Duodenal mucosa (tissue), 2 donors: ENCODE measurements at regions not wholly inside any gene's neighbourhood (a gene's known extent, or its start where the extent isn't known, plus 50 kb on each side); places are given as distances from the start of the nearest gene placed in this dataset.

ENCODE experiments used
- H3K27ac ChIP-seq: one replicate; pipeline ENCODE4 v1.7.0; 2013; ENCODE audit warnings: low read depth, low read length
- H3K27me3 ChIP-seq, 2 donors: one replicate each; pipeline ENCODE4 v1.7.0; 2013; ENCODE audit warnings: low read length in 2 of 2, control low read depth in 1 of 2; ENCODE audit not compliant: insufficient read depth in 2 of 2, control insufficient read depth in 1 of 2
- H3K36me3 ChIP-seq, 2 donors: one replicate each; pipeline ENCODE4 v1.7.0; 2013; ENCODE audit warnings: low read length in 2 of 2, control low read depth in 1 of 2; ENCODE audit not compliant: insufficient read depth in 2 of 2, control insufficient read depth in 1 of 2
- H3K4me1 ChIP-seq, 2 donors: one replicate each; pipeline ENCODE4 v1.7.0; 2013; ENCODE audit warnings: low read length in 2 of 2, control low read depth in 1 of 2; ENCODE audit not compliant: insufficient read depth in 2 of 2, control insufficient read depth in 1 of 2
- H3K4me3 ChIP-seq, 2 donors: one replicate each; pipeline ENCODE4 v1.7.0; 2013; ENCODE audit warnings: low read length in 2 of 2, low read depth in 1 of 2
- H3K9ac ChIP-seq, 2 donors: one replicate each; pipeline ENCODE4 v1.7.0; 2013; ENCODE audit warnings: low read length in 2 of 2, low read depth in 1 of 2
- H3K9me3 ChIP-seq, 2 donors: one replicate each; pipeline ENCODE4 v1.7.0; 2013; ENCODE audit warnings: low read length in 2 of 2, control low read depth in 1 of 2; ENCODE audit not compliant: control insufficient read depth in 1 of 2

GRCh38 chr14:61125867-61126572 lies 145.0 kb downstream of the SLC38A6 start:
- Histone ChIP-seq H3K4me3 (no peak overlapping the region), H3K27ac (no peak overlapping the region), H3K27me3 (peaks cover 0 to 7% of the 10 kb centered on the region in 2 donors), H3K36me3 (no peaks in the 10 kb centered on the region), H3K9me3 (peaks cover 0 to 3% of the 10 kb centered on the region in 2 donors), H3K4me1 (peaks cover 4 to 6% of the 10 kb centered on the region in 2 donors), H3K9ac (no peak overlapping the region)

DNA sequence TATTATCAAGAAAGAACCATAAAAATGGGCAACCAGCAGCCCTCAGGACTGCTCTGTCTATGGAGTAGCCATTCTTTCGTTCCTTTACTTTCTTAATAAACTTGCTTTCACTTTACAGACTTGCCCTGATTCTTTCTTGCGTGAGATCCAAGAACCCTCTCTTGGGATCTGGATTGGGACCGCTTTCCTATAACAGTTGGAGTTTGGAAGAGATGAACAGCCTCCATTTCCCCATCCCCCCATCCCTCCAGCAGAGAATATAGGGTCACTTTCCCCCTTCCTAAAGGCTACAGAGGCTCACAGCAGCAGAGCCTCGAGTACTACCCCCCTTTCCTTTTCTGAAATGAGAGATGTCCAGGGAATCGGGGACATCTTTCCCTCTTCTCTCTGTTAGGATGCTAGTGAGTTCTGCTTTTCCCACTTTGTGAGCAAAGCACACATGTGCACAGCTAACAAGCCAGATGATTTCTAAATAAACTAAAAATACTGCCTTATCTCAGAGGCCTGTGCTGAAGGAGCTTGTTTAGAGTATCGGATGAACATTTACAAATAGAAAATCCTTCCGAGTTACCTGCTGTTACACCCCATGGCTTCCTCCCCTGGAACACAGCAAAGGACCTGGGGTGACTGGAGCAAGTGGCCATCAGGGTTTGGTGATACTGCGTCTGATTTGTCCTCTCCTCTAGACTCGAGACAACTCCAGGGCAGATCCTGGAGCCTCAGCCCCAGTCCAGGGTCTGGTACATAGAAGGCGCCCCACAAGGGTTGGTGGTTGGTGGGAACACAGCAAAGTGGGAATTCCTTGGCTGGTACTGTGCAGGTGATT lies 144.2 kb downstream of the SLC38A6 start:
- no peak overlapping the region for H3K4me3 ChIP-seq
- H3K27me3 ChIP-seq, result peaks cover 0 to 7% of the 10 kb centered on the region in 2 donors
- H3K9ac ChIP-seq, result no peak overlapping the region
- H3K27ac ChIP-seq, result no peak overlapping the region
- peaks cover 4 to 6% of the 10 kb centered on the region in 2 donors for H3K4me1 ChIP-seq
- no peaks in the 10 kb centered on the region for H3K36me3 ChIP-seq
- H3K9me3 ChIP-seq, result peaks cover 0 to 7% of the 10 kb centered on the region in 2 donors

- Histone ChIP-seq H3K36me3 (no peaks in the 10 kb centered on the region), H3K4me3 (no peak overlapping the region), H3K4me1 (peaks cover 4 to 6% of the 10 kb centered on the region in 2 donors), H3K9me3 (peaks cover 0 to 7% of the 10 kb centered on the region in 2 donors), H3K27me3 (peaks cover 0 to 7% of the 10 kb centered on the region in 2 donors), H3K27ac (no peak overlapping the region), H3K9ac (no peak overlapping the region)
Observed at GRCh38 chr14:61122862-61123261, 141.8 kb downstream of the SLC38A6 start.

DNA sequence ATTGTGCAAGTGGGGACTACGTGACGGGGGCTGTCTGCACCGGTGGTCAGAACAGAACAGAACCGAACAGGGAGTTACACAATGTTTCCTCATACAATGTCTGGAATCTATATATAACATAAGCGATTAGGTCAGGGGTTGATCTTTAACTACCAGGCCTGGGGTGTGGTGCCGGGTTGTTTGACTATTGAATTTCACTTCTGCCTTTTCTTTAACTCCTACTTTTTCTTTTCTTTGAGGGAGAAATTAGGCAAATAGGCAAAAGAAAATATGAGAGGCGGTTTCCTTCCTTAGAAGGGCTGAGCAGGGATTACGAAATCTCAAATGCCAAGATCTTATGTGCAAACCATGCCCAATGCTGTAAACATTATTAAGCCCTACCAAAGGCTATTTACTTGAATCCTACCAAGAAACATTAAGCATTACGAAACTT lies 140.3 kb downstream of the SLC38A6 start:
- Histone ChIP-seq H3K9ac (no peak overlapping the region), H3K27me3 (peaks cover 0 to 3% of the 10 kb centered on the region in 2 donors), H3K27ac (no peak overlapping the region), H3K36me3 (no peaks in the 10 kb centered on the region), H3K4me1 (peaks cover 4 to 6% of the 10 kb centered on the region in 2 donors), H3K9me3 (peaks cover 0 to 10% of the 10 kb centered on the region in 2 donors), H3K4me3 (no peak overlapping the region)

DNA sequence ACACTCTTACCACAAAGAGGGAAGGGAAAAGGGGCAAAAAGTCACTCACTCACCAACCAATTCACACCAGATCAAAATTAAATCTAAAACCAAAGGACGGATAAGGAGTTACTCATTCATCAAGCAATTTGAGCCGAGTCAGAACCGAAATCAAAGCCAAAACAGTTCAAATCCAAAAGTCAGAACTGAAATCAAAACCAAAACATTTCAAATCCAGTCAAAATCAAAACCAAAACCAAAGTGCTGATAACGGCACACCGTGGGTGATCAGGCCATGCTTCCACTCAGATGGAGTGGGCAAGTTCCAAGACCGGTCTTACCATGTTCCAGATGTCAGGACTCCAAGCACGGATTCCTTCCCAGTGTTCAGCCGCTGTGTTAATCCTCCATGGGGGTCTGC lies 139.5 kb downstream of the SLC38A6 start:
- no peak overlapping the region for H3K9ac ChIP-seq
- H3K27ac ChIP-seq, result no peak overlapping the region

DNA sequence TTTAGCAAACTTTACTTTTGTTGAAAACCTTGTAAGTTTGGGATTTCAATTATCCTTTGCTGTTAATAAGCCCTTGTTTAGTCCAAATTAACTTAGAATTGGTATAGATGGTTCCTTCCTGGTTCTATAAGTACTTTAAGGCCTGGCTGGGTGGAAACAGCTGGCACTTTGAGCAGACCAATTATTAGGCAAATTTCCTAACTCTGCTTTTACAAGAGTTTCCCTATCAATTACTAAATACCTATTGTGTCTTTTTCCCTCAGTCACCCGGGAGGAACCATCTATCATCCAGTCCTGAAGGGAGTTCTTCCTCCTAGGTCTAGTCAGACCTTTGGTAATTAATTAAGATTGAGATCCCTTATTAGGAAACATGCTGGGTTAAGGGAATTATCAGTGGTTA lies 138.0 kb downstream of the SLC38A6 start:
- Histone ChIP-seq H3K27me3 (no peaks in the 10 kb centered on the region), H3K9me3 (peaks cover 3 to 23% of the 10 kb centered on the region in 2 donors), H3K36me3 (no peaks in the 10 kb centered on the region), H3K4me1 (no peaks in the 10 kb centered on the region), H3K9ac (no peak overlapping the region), H3K4me3 (no peak overlapping the region), H3K27ac (no peak overlapping the region)

More for the DNA sequence above, 139.5 kb downstream of the SLC38A6 start:
- peaks cover 0 to 12% of the 10 kb centered on the region in 2 donors for H3K9me3 ChIP-seq
- H3K36me3 ChIP-seq, result no peaks in the 10 kb centered on the region
- H3K27me3 ChIP-seq, result no peaks in the 10 kb centered on the region
- no peaks in the 10 kb centered on the region for H3K4me1 ChIP-seq
- H3K4me3 ChIP-seq, result peak overlapping the region in 1 of 2 donors; percentile 7

DNA sequence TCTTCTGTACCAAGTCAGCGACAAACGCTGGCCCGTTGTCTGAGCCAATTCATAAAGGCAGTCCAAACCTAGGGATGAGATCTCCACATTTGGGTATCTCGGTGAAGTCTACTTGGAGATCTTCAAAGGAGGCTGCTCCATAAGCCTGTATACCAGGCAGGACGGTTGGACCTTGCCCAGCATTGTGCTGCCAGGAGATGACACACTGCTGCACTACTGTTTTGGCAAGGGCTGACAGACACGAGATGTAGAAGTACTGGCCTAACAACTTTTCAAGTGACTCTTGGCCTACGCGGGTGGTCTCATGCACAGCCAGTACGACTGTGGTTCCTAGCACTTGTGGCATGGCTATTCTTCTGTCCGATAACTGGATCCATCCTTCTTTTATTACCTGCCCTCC lies 135.3 kb downstream of the SLC38A6 start:
- no peak overlapping the region for H3K9ac ChIP-seq
- H3K27ac ChIP-seq, result no peak overlapping the region
- no peaks in the 10 kb centered on the region for H3K36me3 ChIP-seq
- no peaks in the 10 kb centered on the region for H3K4me1 ChIP-seq
- no peak overlapping the region for H3K4me3 ChIP-seq
- peaks cover 3 to 27% of the 10 kb centered on the region in 2 donors for H3K9me3 ChIP-seq
- H3K27me3 ChIP-seq, result no peaks in the 10 kb centered on the region

DNA sequence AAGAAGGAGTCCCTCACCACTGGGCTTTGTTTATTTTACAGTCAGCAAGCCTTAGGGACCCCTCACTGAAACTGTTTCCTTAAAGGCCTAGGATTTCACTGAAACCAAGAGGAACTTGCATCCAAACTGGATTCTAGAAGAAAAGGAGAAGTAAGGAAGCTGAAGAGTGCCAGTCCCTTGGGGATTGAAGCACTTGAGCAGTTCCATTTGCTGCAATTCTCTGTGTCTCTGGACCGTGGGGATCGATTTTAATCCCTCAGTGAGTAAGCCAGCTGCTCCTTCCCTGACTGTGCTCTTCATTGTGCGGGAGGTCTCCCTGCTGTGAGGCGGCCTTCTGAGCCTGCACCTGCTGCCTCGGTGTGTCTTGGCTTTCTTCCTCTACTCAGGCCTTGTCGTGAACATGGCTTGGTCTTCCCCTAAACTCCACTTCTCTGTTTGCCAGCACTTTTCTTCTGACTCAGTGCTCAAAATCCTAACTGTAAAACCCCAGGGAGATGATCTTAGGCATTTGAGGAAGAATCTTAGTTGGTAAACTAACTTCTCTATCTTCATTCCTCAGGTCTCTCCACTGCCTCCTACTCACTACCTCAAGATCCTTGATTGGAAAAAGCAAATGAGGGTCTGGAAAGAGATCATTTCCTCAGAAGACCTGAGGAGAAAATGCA lies 132.6 kb downstream of the SLC38A6 start:
- no peak overlapping the region for H3K9ac ChIP-seq
- H3K4me1 ChIP-seq, result no peaks in the 10 kb centered on the region
- H3K27ac ChIP-seq, result no peak overlapping the region
- H3K9me3 ChIP-seq, result peaks cover 3 to 20% of the 10 kb centered on the region in 2 donors
- H3K27me3 ChIP-seq, result no peaks in the 10 kb centered on the region
- no peaks in the 10 kb centered on the region for H3K36me3 ChIP-seq
- H3K4me3 ChIP-seq, result no peak overlapping the region

- Histone ChIP-seq H3K9me3 (peaks cover 3 to 20% of the 10 kb centered on the region in 2 donors), H3K4me1 (no peaks in the 10 kb centered on the region), H3K36me3 (no peaks in the 10 kb centered on the region), H3K4me3 (no peak overlapping the region), H3K27ac (no peak overlapping the region), H3K27me3 (no peaks in the 10 kb centered on the region), H3K9ac (no peak overlapping the region)
Observed at GRCh38 chr14:61112506-61112905, 131.5 kb downstream of the SLC38A6 start.

DNA sequence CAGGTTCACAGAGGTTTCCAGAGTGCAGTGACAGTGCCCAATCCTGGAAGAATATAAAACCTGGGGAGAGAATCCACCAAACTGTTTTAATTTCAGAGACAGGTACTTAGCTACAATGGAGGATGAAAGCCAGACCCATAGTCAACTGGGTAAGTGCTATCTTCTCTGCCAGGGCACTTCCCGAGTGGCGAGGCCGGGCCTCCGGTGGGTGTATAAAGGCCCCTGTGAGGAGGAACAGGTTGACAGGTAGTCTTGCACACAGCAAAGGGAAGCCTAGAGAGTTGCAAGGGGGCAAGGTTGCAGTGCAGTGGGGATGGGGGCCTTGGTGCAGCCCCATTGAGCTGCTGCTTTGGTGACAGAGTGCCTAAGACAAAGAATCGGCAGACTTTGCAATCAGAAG lies 130.7 kb downstream of the SLC38A6 start:
- H3K9ac ChIP-seq, result no peak overlapping the region
- H3K4me3 ChIP-seq, result no peak overlapping the region
- no peaks in the 10 kb centered on the region for H3K4me1 ChIP-seq
- H3K27ac ChIP-seq, result no peak overlapping the region
- peaks cover 3 to 20% of the 10 kb centered on the region in 2 donors for H3K9me3 ChIP-seq
- no peaks in the 10 kb centered on the region for H3K36me3 ChIP-seq
- no peaks in the 10 kb centered on the region for H3K27me3 ChIP-seq
